ENCODE measurements at regions not wholly inside any gene's neighbourhood (a gene's known extent, or its start where the extent isn't known, plus 50 kb on each side); places are given as distances from the start of the nearest gene placed in this dataset.

DNA sequence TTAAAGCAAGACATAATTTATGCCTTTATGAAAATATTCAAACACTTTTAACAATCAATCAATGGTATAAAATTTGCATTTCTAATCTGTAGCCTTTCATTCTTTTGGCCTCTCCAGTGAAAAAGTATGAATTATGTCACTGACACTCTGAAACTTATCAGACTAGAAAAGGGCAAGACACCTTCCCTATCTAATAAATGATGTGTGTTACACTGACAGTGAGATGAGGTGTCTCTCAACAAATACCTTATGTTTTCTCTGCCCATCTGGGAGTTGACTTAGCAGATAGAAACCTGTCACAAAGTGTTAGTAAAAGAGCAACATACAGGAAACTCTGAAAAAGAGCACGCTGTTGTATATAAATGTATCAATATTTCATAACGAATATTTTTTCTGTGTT, 94.2 kb upstream of the TECRL start:
- TF ChIP-seq ZFX (IDR thresholded peaks at IDR 0.05; ENCODE audit: borderline replicate concordance): no peak
- TF ChIP-seq, protein P1, sequence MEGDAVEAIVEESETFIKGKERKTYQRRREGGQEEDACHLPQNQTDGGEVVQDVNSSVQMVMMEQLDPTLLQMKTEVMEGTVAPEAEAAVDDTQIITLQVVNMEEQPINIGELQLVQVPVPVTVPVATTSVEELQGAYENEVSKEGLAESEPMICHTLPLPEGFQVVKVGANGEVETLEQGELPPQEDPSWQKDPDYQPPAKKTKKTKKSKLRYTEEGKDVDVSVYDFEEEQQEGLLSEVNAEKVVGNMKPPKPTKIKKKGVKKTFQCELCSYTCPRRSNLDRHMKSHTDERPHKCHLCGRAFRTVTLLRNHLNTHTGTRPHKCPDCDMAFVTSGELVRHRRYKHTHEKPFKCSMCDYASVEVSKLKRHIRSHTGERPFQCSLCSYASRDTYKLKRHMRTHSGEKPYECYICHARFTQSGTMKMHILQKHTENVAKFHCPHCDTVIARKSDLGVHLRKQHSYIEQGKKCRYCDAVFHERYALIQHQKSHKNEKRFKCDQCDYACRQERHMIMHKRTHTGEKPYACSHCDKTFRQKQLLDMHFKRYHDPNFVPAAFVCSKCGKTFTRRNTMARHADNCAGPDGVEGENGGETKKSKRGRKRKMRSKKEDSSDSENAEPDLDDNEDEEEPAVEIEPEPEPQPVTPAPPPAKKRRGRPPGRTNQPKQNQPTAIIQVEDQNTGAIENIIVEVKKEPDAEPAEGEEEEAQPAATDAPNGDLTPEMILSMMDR (IDR thresholded peaks at IDR 0.05): no peak

Data from 22Rv1 (cell line).